Fibroblast of lung (primary cell): ENCODE measurements at regions not wholly inside any gene's neighbourhood (a gene's known extent, or its start where the extent isn't known, plus 50 kb on each side); places are given as distances from the start of the nearest gene placed in this dataset.

ENCODE experiments used
- DNase-seq, 2 donors: peaks; one replicate each; pipeline versions ENCODE4 v3.0.0 to v3.0.0-alpha.2; 2010; ENCODE audit warnings: low read depth in 2 of 2
- H2AFZ ChIP-seq: 2 replicates; pipeline ENCODE4 v1.5.1; 2012; ENCODE audit warnings: low read length, control low read depth, inconsistent platforms
- H3K27ac ChIP-seq: 2 replicates; pipeline ENCODE4 v1.5.1; 2011; ENCODE audit warnings: low read length, control low read depth; ENCODE audit not compliant: insufficient read depth
- H3K27me3 ChIP-seq: 2 replicates; pipeline ENCODE4 v1.5.1; 2011; ENCODE audit warnings: mild to moderate bottlenecking, low read length; ENCODE audit not compliant: control insufficient read depth, insufficient read depth
- H3K36me3 ChIP-seq: 2 replicates; pipeline ENCODE4 v1.5.1; 2011; ENCODE audit warnings: low read length; ENCODE audit not compliant: control insufficient read depth, insufficient read depth
- H3K4me1 ChIP-seq: 2 replicates; pipeline ENCODE4 v1.5.1; 2011; ENCODE audit warnings: low read length; ENCODE audit not compliant: control insufficient read depth, insufficient read depth; ENCODE audit errors: extremely low read depth
- H3K4me2 ChIP-seq: 2 replicates; pipeline ENCODE4 v1.5.1; 2011; ENCODE audit warnings: low read length, control low read depth; ENCODE audit not compliant: insufficient read depth; ENCODE audit errors: extremely low read depth
- H3K4me3 ChIP-seq, 4 experiments: fragments of 200-600 bp in 1 of 4; sonication (generic) in 1 of 4; replicated peaks in 1 of 4; 2 replicates each; pipeline ENCODE4 v1.5.1; 2011 to 2016; ENCODE audit warnings: low read length in 4 of 4, low read depth in 3 of 4, mild to moderate bottlenecking in 3 of 4, control low read depth in 2 of 4, inconsistent platforms in 1 of 4, mixed read lengths in 1 of 4; ENCODE audit not compliant: insufficient read depth in 1 of 4; ENCODE audit errors: control extremely low read depth in 1 of 4
- H3K79me2 ChIP-seq: 2 replicates; pipeline ENCODE4 v1.5.1; 2012; ENCODE audit warnings: mild to moderate bottlenecking, low read length, inconsistent platforms; ENCODE audit not compliant: control insufficient read depth, insufficient read depth
- H3K9ac ChIP-seq: 2 replicates; pipeline ENCODE4 v1.5.1; 2011; ENCODE audit warnings: mild to moderate bottlenecking, low read length, control low read depth; ENCODE audit not compliant: insufficient read depth
- H3K9me3 ChIP-seq: 2 replicates; pipeline ENCODE4 v1.5.1; 2012; ENCODE audit warnings: low read depth, low read length; ENCODE audit not compliant: control insufficient read depth, insufficient read depth
- H4K20me1 ChIP-seq: 2 replicates; pipeline ENCODE4 v1.5.1; 2011; ENCODE audit warnings: low read length; ENCODE audit not compliant: control insufficient read depth, insufficient read depth; ENCODE audit errors: extremely low read depth
- CTCF ChIP-seq, 2 donors: IDR thresholded peaks in 1 of 2; conservative IDR thresholded peaks in 1 of 2; 1 replicate in 1 of 2; 2 replicates in 1 of 2; pipeline ENCODE4 v1.5.1; 2011 to 2012; ENCODE audit warnings: low read length in 2 of 2, control low read depth in 1 of 2, inconsistent platforms in 1 of 2, low read depth in 1 of 2, mild to moderate bottlenecking in 1 of 2
- EZH2 ChIP-seq: IDR thresholded peaks from 2 replicates; pipeline ENCODE4 v1.5.1; 2012; ENCODE audit warnings: low read length, control low read depth, mild to moderate bottlenecking; ENCODE audit errors: missing control alignments

- H2AFZ ChIP-seq: no peak overlapping the region
- DNase-seq: no peak
- H3K27ac ChIP-seq: no peak overlapping the region
- H3K4me1 ChIP-seq: peaks cover 2% of the 10 kb centered on the region
- no peak overlapping the region for H3K4me3 ChIP-seq
- no peaks in the 10 kb centered on the region for H4K20me1 ChIP-seq
- no peak overlapping the region for H3K9ac ChIP-seq
- TF ChIP-seq EZH2 (no peak), CTCF (conservative IDR thresholded peaks at IDR 0.05 in 1 of 2, IDR thresholded peaks at IDR 0.05 in 1 of 2; ENCODE audit: low read depth in 1 of 2, low read length in 2 of 2) (no peak)
- H3K9me3 ChIP-seq: no peaks in the 10 kb centered on the region
- no peaks in the 10 kb centered on the region for H3K36me3 ChIP-seq
- H3K4me2 ChIP-seq: no peak overlapping the region
- no peaks in the 10 kb centered on the region for H3K79me2 ChIP-seq
- no peaks in the 10 kb centered on the region for H3K27me3 ChIP-seq
Observed at GRCh38 chr2:160741815-160742214, 248.2 kb upstream of the RBMS1 start.

GRCh38 chr2:160742667-160743066 lies 249.1 kb upstream of the RBMS1 start:
- Histone ChIP-seq H2AFZ (no peak overlapping the region), H3K4me1 (no peaks in the 10 kb centered on the region), H3K79me2 (no peaks in the 10 kb centered on the region), H3K9me3 (no peaks in the 10 kb centered on the region), H3K4me2 (no peak overlapping the region), H3K9ac (no peak overlapping the region), H3K36me3 (no peaks in the 10 kb centered on the region), H3K27me3 (no peaks in the 10 kb centered on the region), H4K20me1 (no peaks in the 10 kb centered on the region), H3K4me3 (no peak overlapping the region), H3K27ac (no peak overlapping the region)
- TF ChIP-seq EZH2 (no peak), CTCF (conservative IDR thresholded peaks at IDR 0.05 in 1 of 2, IDR thresholded peaks at IDR 0.05 in 1 of 2; ENCODE audit: low read depth in 1 of 2, low read length in 2 of 2) (no peak)
- DNase-seq: peak in 1 of 2 donors; percentile 20

GRCh38 chr2:160747501-160748170 lies 254.0 kb upstream of the RBMS1 start:
- H3K79me2 ChIP-seq: no peaks in the 10 kb centered on the region
- H3K4me1 ChIP-seq: peaks cover 9% of the 10 kb centered on the region
- H3K4me2 ChIP-seq: peak overlapping the region; percentile 29
- no peak for TF ChIP-seq EZH2
- no peak for TF ChIP-seq CTCF (conservative IDR thresholded peaks at IDR 0.05 in 1 of 2, IDR thresholded peaks at IDR 0.05 in 1 of 2; ENCODE audit: low read depth in 1 of 2, low read length in 2 of 2)
- H3K4me3 ChIP-seq: no peak overlapping the region
- no peaks in the 10 kb centered on the region for H3K36me3 ChIP-seq
- peak overlapping the region; percentile 8 for H3K27ac ChIP-seq
- no peaks in the 10 kb centered on the region for H4K20me1 ChIP-seq
- peak; percentile 71 to 77 for DNase-seq
- no peaks in the 10 kb centered on the region for H3K9me3 ChIP-seq
- no peak overlapping the region for H2AFZ ChIP-seq
- H3K27me3 ChIP-seq: no peaks in the 10 kb centered on the region
- H3K9ac ChIP-seq: no peak overlapping the region
